Activated naive CD4-positive, alpha-beta T cell (primary cell): ENCODE measurements at regions not wholly inside any gene's neighbourhood (a gene's known extent, or its start where the extent isn't known, plus 50 kb on each side); places are given as distances from the start of the nearest gene placed in this dataset.
"Not testable (repeated sequence)": the region's sequence is repeated elsewhere in the genome, so short reads cannot be mapped to it uniquely, and the experiment has no call there.

Source experiments
- DNase-seq, 4 experiments: peaks; one replicate each; lab custom pipeline; 2025; lab: John Stamatoyannopoulos, UW

GRCh38 chr3:18189282-18190050 lies 235.7 kb downstream of the SATB1 start:
- no peak for DNase-seq

GRCh38 chr3:18188491-18188890 lies 236.6 kb downstream of the SATB1 start:
- no peak for DNase-seq

DNA sequence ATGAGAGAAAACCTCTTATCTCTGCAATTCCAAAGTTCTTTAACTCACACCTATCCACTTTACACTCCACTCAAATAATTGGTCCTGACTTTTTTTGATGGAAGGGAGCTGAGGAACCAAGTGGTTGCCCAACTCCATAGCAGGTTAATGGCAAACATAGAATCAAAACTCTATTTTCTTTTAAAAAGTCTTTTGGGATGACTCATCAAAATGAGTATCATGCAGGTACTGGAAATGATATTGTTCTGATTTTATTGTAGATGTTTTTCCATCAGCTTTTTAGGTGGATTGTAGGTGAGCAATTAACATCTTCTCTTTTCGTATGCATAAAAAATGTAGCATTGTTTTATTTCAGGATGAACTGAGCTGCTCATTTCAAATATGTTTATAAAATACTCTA lies 239.5 kb downstream of the SATB1 start:
- no peak for DNase-seq

GRCh38 chr3:18182923-18183322 lies 242.2 kb downstream of the SATB1 start:
- DNase-seq: not testable (repeated sequence)

DNA sequence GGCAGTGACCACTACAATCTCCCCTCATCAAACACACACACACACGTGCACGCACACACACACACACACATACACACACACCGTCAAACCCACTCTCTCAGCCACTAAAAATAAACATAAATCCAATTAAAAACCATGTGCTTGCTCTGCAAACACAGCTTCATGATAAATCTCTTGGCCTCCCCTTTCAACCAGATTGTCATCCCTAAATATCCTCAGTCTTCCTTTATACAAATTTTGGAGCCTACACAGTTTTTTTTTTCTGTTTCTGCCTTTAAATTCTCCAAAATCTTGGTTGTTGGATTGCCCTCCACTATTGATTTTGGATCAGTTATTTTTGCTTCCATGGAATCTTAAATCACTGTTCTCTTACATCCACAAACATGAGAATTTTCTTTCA lies 245.6 kb downstream of the SATB1 start:
- no peak for DNase-seq

DNA sequence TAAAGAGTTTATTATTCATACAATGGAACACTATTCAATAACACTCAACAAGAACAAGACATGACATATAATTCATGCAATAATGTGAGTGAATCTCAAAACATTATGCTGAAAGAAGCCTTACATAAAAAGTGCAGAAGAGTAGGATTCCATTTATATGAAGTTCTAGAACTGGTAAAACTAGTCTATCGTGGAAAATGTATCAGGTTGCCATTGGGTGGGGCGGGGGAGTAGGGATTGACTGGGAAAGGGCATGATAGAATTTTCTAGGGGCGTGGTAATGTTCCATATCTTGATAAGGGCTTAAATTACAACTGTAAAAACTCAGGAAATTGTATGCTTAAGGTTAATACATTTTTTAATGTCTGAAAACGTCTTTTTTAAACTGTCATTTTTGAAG lies 247.9 kb downstream of the SATB1 start:
- no peak for DNase-seq

DNA sequence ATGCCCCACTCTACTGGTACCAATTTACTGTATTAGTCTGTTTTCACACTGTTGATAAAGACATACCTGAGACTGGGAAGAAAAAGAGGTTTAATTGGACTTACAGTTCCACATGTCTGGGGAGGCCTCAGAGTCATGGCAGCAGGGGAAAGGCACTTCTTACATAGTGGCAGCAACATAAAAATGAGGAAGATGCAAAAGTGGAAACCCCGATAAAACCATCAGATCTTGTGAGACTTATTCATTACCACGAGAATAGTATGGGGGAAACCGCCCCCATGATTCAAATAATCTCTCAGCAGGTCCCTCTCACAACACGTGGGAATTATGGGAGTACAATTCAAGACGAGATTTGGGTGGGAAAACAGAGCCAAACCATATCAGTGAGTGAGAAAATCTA lies 251.2 kb downstream of the SATB1 start:
- DNase-seq: not testable (repeated sequence)

GRCh38 chr3:18159681-18160080 lies 265.5 kb downstream of the SATB1 start:
- no peak for DNase-seq

DNA sequence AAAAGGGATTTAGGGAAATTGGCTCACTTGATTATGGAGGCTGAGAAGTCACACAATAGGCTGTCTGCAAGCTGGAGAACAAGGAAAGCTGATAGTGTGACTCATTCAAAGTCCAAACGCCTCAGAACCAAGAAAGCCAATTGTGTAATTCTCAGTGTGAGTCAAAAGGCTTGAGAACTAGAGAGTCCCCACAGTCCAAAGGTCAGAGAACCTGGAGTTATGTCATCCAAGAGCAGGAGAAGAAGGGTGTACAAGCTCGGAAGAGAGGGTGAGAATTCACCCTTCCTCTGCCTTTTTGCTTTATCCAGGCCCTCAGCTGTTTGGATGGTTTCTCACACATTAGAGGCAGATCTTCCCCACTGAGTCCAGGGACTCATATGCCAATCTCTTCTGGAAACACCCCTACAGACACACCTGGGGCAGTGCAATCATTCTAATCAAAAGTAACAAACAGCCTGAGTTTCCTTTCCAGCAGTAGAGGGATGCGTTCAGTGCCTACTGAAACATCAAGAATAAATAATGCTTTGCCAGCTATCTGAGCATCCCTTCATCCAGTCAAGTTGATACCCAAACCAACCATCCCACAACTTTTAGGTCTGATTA lies 271.5 kb downstream of the SATB1 start:
- no peak for DNase-seq

- DNase-seq: no peak
Measured at GRCh38 chr3:18151199-18151598, 273.9 kb downstream of the SATB1 start.

DNA sequence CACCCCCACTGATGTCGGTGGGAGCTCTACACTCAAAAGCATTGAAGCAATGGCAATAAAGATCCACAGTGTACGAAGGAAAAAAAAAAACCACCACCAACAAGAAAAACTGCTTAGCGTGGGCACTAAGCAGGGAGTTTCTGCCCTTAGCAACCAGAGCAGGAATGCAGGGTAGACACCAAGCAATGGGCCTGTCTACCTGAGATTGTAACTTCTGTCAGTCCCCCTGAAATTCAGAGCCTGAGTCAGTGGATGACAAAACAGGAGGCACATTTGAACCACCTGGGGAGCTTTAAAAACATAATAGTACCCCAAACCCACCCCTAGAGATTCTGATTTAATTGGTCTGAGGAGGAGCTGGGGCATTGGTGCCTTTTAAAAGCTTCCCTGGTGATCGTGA lies 275.2 kb downstream of the SATB1 start:
- DNase-seq: no peak

DNA sequence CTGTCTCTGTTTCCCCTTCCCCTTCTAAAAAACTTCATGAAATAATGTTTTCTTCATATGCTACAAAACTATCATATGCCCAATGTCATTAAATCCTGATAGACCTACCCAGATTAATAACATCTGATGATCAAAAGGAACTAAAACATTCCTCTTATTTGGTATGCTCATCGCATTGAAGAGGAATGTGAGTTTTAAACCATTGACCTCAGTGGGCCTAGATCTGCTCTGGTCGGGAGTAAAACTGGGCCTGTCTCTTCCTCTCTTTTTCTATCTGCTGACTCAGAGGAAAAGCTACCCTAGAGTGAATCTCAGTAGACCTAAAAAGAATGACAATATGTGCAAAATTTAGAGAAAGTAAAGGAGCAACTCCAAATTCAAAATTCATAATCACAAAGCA lies 275.8 kb downstream of the SATB1 start:
- DNase-seq: no peak

GRCh38 chr3:18144571-18144970 lies 280.6 kb downstream of the SATB1 start:
- DNase-seq: no peak

DNA sequence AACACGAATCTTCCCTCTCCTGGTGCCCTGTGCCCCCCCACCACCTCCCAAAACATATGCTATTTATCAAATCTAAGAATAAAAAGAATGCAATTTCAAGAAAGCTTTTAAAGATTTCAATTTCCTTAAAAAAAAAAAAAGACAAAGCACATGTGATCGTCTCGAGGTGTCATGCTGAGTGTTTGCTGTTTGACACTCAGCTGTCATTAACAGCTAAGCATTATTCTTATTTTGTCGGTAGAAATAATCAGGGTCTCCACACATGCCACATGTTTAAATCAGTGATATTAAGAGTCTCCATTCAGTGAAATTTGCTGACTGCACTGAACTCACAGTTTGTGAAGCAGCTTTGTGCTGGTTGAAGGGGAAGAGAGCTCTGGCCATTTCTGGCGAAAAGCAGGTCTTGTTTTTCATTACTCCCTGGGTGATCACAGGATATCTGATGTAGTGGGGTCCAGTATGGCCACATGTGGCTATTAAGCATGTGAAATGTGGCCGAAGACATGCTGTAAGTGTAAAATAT lies 281.8 kb downstream of the SATB1 start:
- DNase-seq: no peak

DNA sequence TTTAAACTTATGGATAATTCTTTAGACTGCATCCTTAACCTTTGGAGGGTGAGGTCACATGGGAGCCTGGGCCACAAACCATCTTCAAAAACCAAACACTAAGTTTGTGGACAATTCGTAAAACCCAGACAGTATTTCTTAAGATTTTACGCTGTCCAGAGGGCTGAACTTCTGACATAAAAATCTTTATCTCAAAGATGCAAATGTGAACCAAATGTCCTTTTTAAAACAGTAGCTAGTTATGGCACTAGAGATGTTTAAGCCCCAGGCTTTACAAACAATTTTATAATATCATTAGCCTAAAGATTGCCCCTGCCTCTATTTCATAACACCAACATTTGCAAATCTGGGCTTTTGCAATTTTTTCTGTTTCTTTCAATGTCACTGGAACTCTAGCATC lies 287.2 kb downstream of the SATB1 start:
- DNase-seq: no peak

GRCh38 chr3:18135060-18135814 lies 289.9 kb downstream of the SATB1 start:
- no peak for DNase-seq

GRCh38 chr3:18134386-18135059 lies 290.6 kb downstream of the SATB1 start:
- no peak for DNase-seq

DNA sequence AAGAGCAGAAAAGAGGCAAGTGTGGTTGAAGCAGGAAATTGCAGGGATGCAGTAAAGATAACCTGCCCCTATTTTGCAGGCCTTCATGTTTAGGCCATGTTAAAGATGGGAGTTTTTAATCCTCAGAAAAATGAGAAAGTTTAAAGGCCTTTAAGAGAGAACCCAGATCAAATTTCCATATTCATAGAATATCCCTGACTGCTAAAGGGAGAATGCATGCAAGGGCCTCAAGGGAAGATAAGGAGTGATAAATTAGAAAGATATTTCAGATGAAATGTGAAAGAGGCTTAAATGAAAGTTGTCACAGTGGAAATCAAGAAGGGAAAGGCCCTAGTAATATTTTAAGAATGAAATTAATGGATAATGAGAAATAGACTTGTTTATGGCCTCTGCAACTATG lies 292.1 kb downstream of the SATB1 start:
- no peak for DNase-seq

- DNase-seq: no peak
Measured at GRCh38 chr3:18127859-18128681, 297.1 kb downstream of the SATB1 start.

DNA sequence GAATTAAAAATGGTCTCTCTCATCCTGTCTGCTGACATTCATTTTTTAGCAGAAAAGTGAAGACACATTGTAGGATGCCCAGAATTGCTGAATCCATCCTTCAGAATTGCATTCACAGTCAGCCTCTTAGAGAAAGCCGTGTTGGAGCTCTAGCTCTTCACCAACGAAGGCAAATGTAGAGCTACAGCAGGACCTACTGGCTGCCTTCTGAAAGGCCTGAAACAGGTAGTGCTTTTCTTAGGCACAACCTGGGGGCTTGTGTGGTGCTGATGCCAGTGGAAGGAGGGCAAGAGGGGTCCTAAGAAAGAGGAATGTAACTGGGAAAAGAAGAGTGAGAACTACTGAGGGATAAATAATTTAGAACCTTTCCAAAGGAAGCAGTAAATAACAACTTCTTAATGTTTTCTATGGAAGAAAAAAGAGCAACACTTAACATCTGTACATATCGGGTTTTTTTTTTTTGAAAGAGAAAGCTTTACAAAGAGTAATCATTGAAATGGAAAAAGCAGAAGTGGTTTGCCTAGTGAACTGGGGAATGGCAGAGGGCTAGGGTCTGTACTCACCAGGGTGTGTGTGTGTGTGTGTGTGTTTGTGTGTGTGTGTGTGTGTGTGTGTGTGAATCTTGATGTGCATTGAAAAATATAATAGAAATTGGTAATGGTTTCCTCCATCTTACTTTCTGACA lies 297.8 kb downstream of the SATB1 start:
- no peak for DNase-seq

GRCh38 chr3:18126772-18127171 lies 298.4 kb downstream of the SATB1 start:
- no peak for DNase-seq
